GM12878 (cell line): ENCODE measurements at regions not wholly inside any gene's neighbourhood (a gene's known extent, or its start where the extent isn't known, plus 50 kb on each side); places are given as distances from the start of the nearest gene placed in this dataset.

ENCODE experiments used
- ATAC-seq: fragments of 200-7000 bp; cut with Tn5 transposase; 3 replicates; pipeline ENCODE4 v1.9.1; 2020; ENCODE audit warnings: mild to moderate bottlenecking, moderate library complexity
- BruUV-seq: library from RNA; stranded (reverse); fragments of 400-500 nt; replicated peaks from 2 replicates; lab custom pipeline; 2021; lab: Mats Ljungman, UMichigan
- CTCF ChIA-PET: fragments of 300-600 bp; sonication (Branson Sonifier 250); formaldehyde crosslinking; extraction: SDS; loops from one replicate; lab custom pipeline; 2021; ENCODE audit warnings: inconsistent platforms; lab: Yijun Ruan, JAX
- POLR2A ChIA-PET: fragments of 350-600 bp; formaldehyde crosslinking; extraction: SDS; loops from one replicate; lab custom pipeline; 2021; ENCODE audit warnings: inconsistent platforms; lab: Charles Lee
- RAD21 ChIA-PET: fragments of 300-600 bp; sonication (Branson Sonifier 250); formaldehyde crosslinking; loops from one replicate; lab custom pipeline; 2023; ENCODE audit warnings: antibody characterized with exemption; ENCODE audit not compliant: unreplicated experiment; lab: Charles Lee
- SMC1A ChIA-PET: fragments of 300-600 bp; sonication (Branson Sonifier 250); formaldehyde crosslinking; loops from one replicate; lab custom pipeline; 2023; ENCODE audit not compliant: unreplicated experiment, uncharacterized antibody; lab: Charles Lee
- DNase-seq: peaks from one replicate; pipeline ENCODE4 v3.0.0-alpha.2; 2011; ENCODE audit warnings: low read depth, low spot score
- FAIRE-seq: peaks from 3 replicates; lab custom pipeline; 2011; peaks lifted over from hg19 to GRCh38; lab: Jason Lieb, UNC
- H2AFZ ChIP-seq: 2 replicates; pipeline ENCODE4 v1.6.0; 2011; ENCODE audit warnings: low read depth, low read length, control low read depth; ENCODE audit not compliant: control insufficient read depth
- H3K27ac ChIP-seq: 2 replicates; pipeline ENCODE4 v1.5.1; 2011; ENCODE audit warnings: control low read depth; ENCODE audit not compliant: control insufficient read depth, insufficient read depth
- H3K27me3 ChIP-seq, 2 experiments: replicated peaks in 1 of 2; 2 replicates each; pipeline versions ENCODE4 v1.6.0 to v1.6.1; 2011; ENCODE audit warnings: low read length in 1 of 2; ENCODE audit not compliant: control insufficient read depth in 2 of 2, insufficient read depth in 2 of 2
- H3K36me3 ChIP-seq, 2 experiments: 2 replicates each; pipeline ENCODE4 v1.5.1; 2011; ENCODE audit warnings: low read length in 1 of 2; ENCODE audit not compliant: control insufficient read depth in 2 of 2, insufficient read depth in 2 of 2
- H3K4me1 ChIP-seq: 2 replicates; pipeline ENCODE4 v1.6.1; 2011; ENCODE audit warnings: mild to moderate bottlenecking, low read length, moderate library complexity, mixed read lengths; ENCODE audit not compliant: control insufficient read depth, insufficient read depth
- H3K4me2 ChIP-seq: 2 replicates; pipeline ENCODE4 v1.6.0; 2011; ENCODE audit warnings: control low read depth; ENCODE audit not compliant: control insufficient read depth, insufficient read depth
- H3K4me3 ChIP-seq: fragments of 200-600 bp; sonication (generic); 2 replicates; pipeline ENCODE4 v1.5.1; 2016
- H3K79me2 ChIP-seq: 2 replicates; pipeline ENCODE4 v1.6.0; 2011; ENCODE audit warnings: low read length; ENCODE audit not compliant: control insufficient read depth, insufficient read depth
- H3K9ac ChIP-seq: 2 replicates; pipeline ENCODE4 v1.8.0; 2011; ENCODE audit warnings: low read length, control low read depth, mixed read lengths; ENCODE audit not compliant: control insufficient read depth, insufficient read depth
- H3K9me3 ChIP-seq: replicated peaks from 3 replicates; pipeline ENCODE4 v1.5.1; 2011; ENCODE audit warnings: mild to moderate bottlenecking, low read length; ENCODE audit not compliant: control insufficient read depth, insufficient read depth
- H4K20me1 ChIP-seq: 2 replicates; pipeline ENCODE4 v1.6.0; 2011; ENCODE audit not compliant: control insufficient read depth, insufficient read depth
- PAX8 ChIP-seq: fragments of 450-650 bp; IDR thresholded peaks from 2 replicates; pipeline ENCODE4 v1.6.1; 2017; ENCODE audit warnings: mild to moderate bottlenecking, moderate library complexity
- YBX1 ChIP-seq: fragments of 450-650 bp; IDR thresholded peaks from 2 replicates; pipeline ENCODE4 v1.6.1; 2016; ENCODE audit warnings: antibody characterized with exemption
- ZBED1 ChIP-seq: IDR thresholded peaks from 2 replicates; pipeline ENCODE4 v1.6.1; 2016; ENCODE audit warnings: borderline replicate concordance
- WGBS: methylation state at CpG from one replicate; pipeline ENCODE4 v1.1.6; 2016; ENCODE audit warnings: low lambda C conversion rate; ENCODE audit not compliant: insufficient replicate concordance, insufficient coverage; ENCODE audit errors: missing lambda C conversion rate; 5-methylcytosine and 5-hydroxymethylcytosine counted together
- in situ Hi-C: fragments of 300-500 bp; cut with MboI; formaldehyde crosslinking; loops from 9 replicates; pipeline ENCODE4 v1.14.3; 2018; ENCODE audit warnings: mixed read lengths
- intact Hi-C: fragments of 100-400 bp; cut with micrococcal nuclease; formaldehyde crosslinking; loops from one replicate; pipeline ENCODE4 v1.14.2; 2022; ENCODE audit not compliant: unreplicated experiment
- TF ChIP-seq, protein P1 (sequence below), 3 experiments: IDR thresholded peaks in 2 of 3; conservative IDR thresholded peaks in 1 of 3; 2 replicates each; pipeline ENCODE4 v1.5.1; 2011; ENCODE audit warnings: low read depth in 3 of 3, low read length in 3 of 3, mild to moderate bottlenecking in 3 of 3, control low read depth in 2 of 3, moderate library complexity in 2 of 3, inconsistent platforms in 1 of 3, mixed read lengths in 1 of 3; ENCODE audit not compliant: control insufficient read depth in 2 of 3, insufficient read depth in 1 of 3; ENCODE audit errors: extremely low read depth in 1 of 3
- TF ChIP-seq, protein P2 (sequence below): fragments of 450-650 bp; formaldehyde crosslinking; IDR thresholded peaks from 2 replicates; pipeline ENCODE4 v1.5.0; 2022; ENCODE audit warnings: mild to moderate bottlenecking, missing genetic modification characterization
- TF ChIP-seq, protein P3 (sequence below): fragments of 450-650 bp; conservative IDR thresholded peaks from 2 replicates; pipeline ENCODE4 v1.6.1; 2017; ENCODE audit warnings: mild to moderate bottlenecking, moderate library complexity
- TF ChIP-seq, protein P4 (sequence below): fragments of 450-650 bp; formaldehyde crosslinking; IDR thresholded peaks from 2 replicates; pipeline ENCODE4 v1.4.0; 2022; ENCODE audit warnings: mild to moderate bottlenecking, moderate library complexity

DNA sequence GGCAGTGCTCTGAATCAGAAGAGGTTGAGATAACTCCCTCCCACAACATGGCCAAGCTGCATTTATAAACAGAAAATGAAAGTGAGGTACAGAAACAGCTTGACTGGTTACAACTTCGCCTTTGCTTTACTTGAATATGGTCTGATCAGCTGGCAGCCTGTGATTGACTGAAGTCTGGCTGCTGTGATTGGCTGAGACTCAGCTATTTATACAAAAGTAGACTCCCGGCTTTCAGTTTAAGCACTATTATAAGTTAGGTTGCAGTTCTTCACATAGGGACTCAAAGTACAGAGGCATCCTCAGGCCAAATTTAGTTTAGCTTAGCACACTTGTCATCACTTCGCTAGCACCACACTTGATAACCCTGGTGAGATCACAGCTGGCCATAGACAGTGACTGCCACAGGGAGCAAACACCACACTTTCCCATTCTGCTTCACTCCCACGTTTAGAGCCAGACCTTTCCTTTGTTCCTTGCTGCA lies 362.6 kb downstream of the EPM2A start (continued):
- TF ChIP-seq, protein P1, sequence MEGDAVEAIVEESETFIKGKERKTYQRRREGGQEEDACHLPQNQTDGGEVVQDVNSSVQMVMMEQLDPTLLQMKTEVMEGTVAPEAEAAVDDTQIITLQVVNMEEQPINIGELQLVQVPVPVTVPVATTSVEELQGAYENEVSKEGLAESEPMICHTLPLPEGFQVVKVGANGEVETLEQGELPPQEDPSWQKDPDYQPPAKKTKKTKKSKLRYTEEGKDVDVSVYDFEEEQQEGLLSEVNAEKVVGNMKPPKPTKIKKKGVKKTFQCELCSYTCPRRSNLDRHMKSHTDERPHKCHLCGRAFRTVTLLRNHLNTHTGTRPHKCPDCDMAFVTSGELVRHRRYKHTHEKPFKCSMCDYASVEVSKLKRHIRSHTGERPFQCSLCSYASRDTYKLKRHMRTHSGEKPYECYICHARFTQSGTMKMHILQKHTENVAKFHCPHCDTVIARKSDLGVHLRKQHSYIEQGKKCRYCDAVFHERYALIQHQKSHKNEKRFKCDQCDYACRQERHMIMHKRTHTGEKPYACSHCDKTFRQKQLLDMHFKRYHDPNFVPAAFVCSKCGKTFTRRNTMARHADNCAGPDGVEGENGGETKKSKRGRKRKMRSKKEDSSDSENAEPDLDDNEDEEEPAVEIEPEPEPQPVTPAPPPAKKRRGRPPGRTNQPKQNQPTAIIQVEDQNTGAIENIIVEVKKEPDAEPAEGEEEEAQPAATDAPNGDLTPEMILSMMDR (IDR thresholded peaks at IDR 0.05 in 2 of 3, conservative IDR thresholded peaks at IDR 0.05 in 1 of 3; ENCODE audit: control insufficient read depth in 2 of 3, extremely low read depth in 1 of 3, insufficient read depth in 1 of 3, low read depth in 3 of 3, low read length in 3 of 3) = no peak
- TF ChIP-seq, all 136 proteins: peak for 10

DNA sequence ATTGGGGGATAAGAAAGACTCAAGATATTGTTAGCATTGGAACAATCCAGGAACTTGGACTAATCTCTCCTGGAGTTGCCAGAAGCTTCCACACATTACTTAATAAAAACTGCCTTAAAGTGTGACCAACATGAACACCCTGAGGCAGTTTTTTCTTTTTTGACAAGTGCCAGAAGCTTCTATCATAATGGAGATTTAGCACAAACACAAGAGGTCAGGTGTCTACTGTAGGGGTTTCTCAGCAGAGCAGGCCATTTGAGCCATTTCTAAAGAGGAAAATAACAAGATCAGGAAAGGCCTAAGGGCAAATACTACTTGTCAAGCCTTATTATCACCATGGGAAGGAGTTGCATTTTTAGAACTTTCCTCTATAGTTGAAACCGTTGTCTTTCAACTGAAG lies 361.5 kb downstream of the EPM2A start:
- Histone ChIP-seq H2AFZ (peak overlapping the region; percentile 33), H3K4me1 (no peaks in the 10 kb centered on the region; the same call in 1 of the 2 replicates), H3K4me3 (no peak overlapping the region), H3K9ac (no peak overlapping the region), H3K27me3 (no peaks in the 10 kb centered on the region), H4K20me1 (no peaks in the 10 kb centered on the region), H3K9me3 (peaks cover 4% of the 10 kb centered on the region), H3K36me3 (no peaks in the 10 kb centered on the region; a peak in 1 of 4 replicates), H3K4me2 (no peak overlapping the region), H3K27ac (no peak overlapping the region), H3K79me2 (no peaks in the 10 kb centered on the region)
- SMC1A ChIA-PET = interaction anchor here (1.4 to 4.1 kb wide), 2 partner anchors 12 to 23 kb away, joined by 3 to 25 read pairs; no protein-coding TSS in a partner anchor
- CTCF ChIA-PET = interaction anchor here (1.3 to 1.4 kb wide), 2 partner anchors 22 to 260 kb away, joined by 3 to 7 read pairs; no protein-coding TSS in a partner anchor
- DNase-seq (no peak), ATAC-seq (no peak), FAIRE-seq (no peak)
- 48% methylated on average over 1 of the region's 1 CpG for WGBS
- RAD21 ChIA-PET = interaction anchor here (1.2 kb wide), 1 partner anchor 23 kb away, joined by 3 read pairs; no protein-coding TSS in a partner anchor
- intact Hi-C loops (no loop called here), in situ Hi-C loops (no loop called here)
- BruUV-seq = no TSS peak
- POLR2A ChIA-PET = no interaction called here
- TF ChIP-seq YBX1 (no peak), PAX8 (no peak), ZBED1 (no peak)
- TF ChIP-seq, protein P2, sequence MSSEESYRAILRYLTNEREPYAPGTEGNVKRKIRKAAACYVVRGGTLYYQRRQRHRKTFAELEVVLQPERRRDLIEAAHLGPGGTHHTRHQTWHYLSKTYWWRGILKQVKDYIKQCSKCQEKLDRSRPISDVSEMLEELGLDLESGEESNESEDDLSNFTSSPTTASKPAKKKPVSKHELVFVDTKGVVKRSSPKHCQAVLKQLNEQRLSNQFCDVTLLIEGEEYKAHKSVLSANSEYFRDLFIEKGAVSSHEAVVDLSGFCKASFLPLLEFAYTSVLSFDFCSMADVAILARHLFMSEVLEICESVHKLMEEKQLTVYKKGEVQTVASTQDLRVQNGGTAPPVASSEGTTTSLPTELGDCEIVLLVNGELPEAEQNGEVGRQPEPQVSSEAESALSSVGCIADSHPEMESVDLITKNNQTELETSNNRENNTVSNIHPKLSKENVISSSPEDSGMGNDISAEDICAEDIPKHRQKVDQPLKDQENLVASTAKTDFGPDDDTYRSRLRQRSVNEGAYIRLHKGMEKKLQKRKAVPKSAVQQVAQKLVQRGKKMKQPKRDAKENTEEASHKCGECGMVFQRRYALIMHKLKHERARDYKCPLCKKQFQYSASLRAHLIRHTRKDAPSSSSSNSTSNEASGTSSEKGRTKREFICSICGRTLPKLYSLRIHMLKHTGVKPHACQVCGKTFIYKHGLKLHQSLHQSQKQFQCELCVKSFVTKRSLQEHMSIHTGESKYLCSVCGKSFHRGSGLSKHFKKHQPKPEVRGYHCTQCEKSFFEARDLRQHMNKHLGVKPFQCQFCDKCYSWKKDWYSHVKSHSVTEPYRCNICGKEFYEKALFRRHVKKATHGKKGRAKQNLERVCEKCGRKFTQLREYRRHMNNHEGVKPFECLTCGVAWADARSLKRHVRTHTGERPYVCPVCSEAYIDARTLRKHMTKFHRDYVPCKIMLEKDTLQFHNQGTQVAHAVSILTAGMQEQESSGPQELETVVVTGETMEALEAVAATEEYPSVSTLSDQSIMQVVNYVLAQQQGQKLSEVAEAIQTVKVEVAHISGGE (CRISPR knock-in tag) = no peak
- TF ChIP-seq, protein P1 (IDR thresholded peaks at IDR 0.05 in 2 of 3, conservative IDR thresholded peaks at IDR 0.05 in 1 of 3; ENCODE audit: control insufficient read depth in 2 of 3, extremely low read depth in 1 of 3, insufficient read depth in 1 of 3, low read depth in 3 of 3, low read length in 3 of 3) = no peak
- TF ChIP-seq, protein P3, sequence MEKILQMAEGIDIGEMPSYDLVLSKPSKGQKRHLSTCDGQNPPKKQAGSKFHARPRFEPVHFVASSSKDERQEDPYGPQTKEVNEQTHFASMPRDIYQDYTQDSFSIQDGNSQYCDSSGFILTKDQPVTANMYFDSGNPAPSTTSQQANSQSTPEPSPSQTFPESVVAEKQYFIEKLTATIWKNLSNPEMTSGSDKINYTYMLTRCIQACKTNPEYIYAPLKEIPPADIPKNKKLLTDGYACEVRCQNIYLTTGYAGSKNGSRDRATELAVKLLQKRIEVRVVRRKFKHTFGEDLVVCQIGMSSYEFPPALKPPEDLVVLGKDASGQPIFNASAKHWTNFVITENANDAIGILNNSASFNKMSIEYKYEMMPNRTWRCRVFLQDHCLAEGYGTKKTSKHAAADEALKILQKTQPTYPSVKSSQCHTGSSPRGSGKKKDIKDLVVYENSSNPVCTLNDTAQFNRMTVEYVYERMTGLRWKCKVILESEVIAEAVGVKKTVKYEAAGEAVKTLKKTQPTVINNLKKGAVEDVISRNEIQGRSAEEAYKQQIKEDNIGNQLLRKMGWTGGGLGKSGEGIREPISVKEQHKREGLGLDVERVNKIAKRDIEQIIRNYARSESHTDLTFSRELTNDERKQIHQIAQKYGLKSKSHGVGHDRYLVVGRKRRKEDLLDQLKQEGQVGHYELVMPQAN = no peak
- TF ChIP-seq, protein P4, sequence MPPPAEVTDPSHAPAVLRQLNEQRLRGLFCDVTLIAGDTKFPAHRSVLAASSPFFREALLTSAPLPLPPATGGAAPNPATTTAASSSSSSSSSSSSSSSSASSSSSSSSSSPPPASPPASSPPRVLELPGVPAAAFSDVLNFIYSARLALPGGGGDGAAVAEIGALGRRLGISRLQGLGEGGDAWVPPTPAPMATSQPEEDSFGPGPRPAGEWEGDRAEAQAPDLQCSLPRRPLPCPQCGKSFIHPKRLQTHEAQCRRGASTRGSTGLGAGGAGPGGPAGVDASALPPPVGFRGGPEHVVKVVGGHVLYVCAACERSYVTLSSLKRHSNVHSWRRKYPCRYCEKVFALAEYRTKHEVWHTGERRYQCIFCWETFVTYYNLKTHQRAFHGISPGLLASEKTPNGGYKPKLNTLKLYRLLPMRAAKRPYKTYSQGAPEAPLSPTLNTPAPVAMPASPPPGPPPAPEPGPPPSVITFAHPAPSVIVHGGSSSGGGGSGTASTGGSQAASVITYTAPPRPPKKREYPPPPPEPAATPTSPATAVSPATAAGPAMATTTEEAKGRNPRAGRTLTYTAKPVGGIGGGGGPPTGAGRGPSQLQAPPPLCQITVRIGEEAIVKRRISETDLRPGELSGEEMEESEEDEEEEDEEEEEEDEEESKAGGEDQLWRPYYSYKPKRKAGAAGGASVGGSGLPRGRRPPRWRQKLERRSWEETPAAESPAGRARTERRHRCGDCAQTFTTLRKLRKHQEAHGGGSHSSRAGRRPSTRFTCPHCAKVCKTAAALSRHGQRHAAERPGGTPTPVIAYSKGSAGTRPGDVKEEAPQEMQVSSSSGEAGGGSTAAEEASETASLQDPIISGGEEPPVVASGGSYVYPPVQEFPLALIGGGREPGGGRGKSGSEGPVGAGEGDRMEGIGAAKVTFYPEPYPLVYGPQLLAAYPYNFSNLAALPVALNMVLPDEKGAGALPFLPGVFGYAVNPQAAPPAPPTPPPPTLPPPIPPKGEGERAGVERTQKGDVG (CRISPR knock-in tag) = no peak
